ENCODE measurements at regions not wholly inside any gene's neighbourhood (a gene's known extent, or its start where the extent isn't known, plus 50 kb on each side); places are given as distances from the start of the nearest gene placed in this dataset.
"Not testable (repeated sequence)": the region's sequence is repeated elsewhere in the genome, so short reads cannot be mapped to it uniquely, and the experiment has no call there.

- no peak for DNase-seq (ENCODE audit: low read depth)
These were observed 98.6 kb upstream of the SYT13 start for GRCh38 chr11:45384711-45385241.

- no peak for DNase-seq (ENCODE audit: low read depth)
These were observed 97.9 kb upstream of the SYT13 start for GRCh38 chr11:45384016-45384415.

- no peak for DNase-seq (ENCODE audit: low read depth)
These were observed 97.1 kb upstream of the SYT13 start for GRCh38 chr11:45383224-45383623.

- DNase-seq (ENCODE audit: low read depth) = no peak
These were observed 96.2 kb upstream of the SYT13 start for GRCh38 chr11:45382133-45382878.

- no peak for DNase-seq (ENCODE audit: low read depth)
These were observed 93.2 kb upstream of the SYT13 start for GRCh38 chr11:45379162-45379863.

- DNase-seq (ENCODE audit: low read depth) = no peak
These were observed 92.4 kb upstream of the SYT13 start for GRCh38 chr11:45378516-45378915.

GRCh38 chr11:45374653-45375059, 88.5 kb upstream of the SYT13 start:
- DNase-seq (ENCODE audit: low read depth) = no peak

- DNase-seq (ENCODE audit: low read depth) = no peak
These were observed 88.0 kb upstream of the SYT13 start for GRCh38 chr11:45374130-45374529.

GRCh38 chr11:45373506-45374035, 87.4 kb upstream of the SYT13 start:
- no peak for DNase-seq (ENCODE audit: low read depth)

GRCh38 chr11:45372414-45372813, 86.3 kb upstream of the SYT13 start:
- DNase-seq (ENCODE audit: low read depth) = not testable (repeated sequence)

- DNase-seq (ENCODE audit: low read depth) = peak; percentile 43
These were observed 85.3 kb upstream of the SYT13 start for GRCh38 chr11:45371251-45372115.

- no peak for DNase-seq (ENCODE audit: low read depth)
These were observed 83.2 kb upstream of the SYT13 start for GRCh38 chr11:45369313-45369712.

GRCh38 chr11:45368697-45369096, 82.6 kb upstream of the SYT13 start:
- no peak for DNase-seq (ENCODE audit: low read depth)

- no peak for DNase-seq (ENCODE audit: low read depth)
These were observed 80.6 kb upstream of the SYT13 start for GRCh38 chr11:45366619-45367190.

GRCh38 chr11:45365961-45366618, 79.9 kb upstream of the SYT13 start:
- DNase-seq (ENCODE audit: low read depth) = no peak

GRCh38 chr11:45362636-45363035, 76.5 kb upstream of the SYT13 start:
- no peak for DNase-seq (ENCODE audit: low read depth)

- no peak for DNase-seq (ENCODE audit: low read depth)
These were observed 75.4 kb upstream of the SYT13 start for GRCh38 chr11:45361551-45361950.

GRCh38 chr11:45355706-45356041, 69.5 kb upstream of the SYT13 start:
- DNase-seq (ENCODE audit: low read depth) = no peak

- DNase-seq (ENCODE audit: low read depth) = peak; percentile 80
These were observed 69.0 kb upstream of the SYT13 start for GRCh38 chr11:45354976-45355705.

GRCh38 chr11:45348729-45349128, 62.6 kb upstream of the SYT13 start:
- no peak for DNase-seq (ENCODE audit: low read depth)
